HG02885 (cell line): ENCODE measurements at regions not wholly inside any gene's neighbourhood (a gene's known extent, or its start where the extent isn't known, plus 50 kb on each side); places are given as distances from the start of the nearest gene placed in this dataset.
"Not testable (repeated sequence)": the region's sequence is repeated elsewhere in the genome, so short reads cannot be mapped to it uniquely, and the experiment has no call there.

ENCODE experiments used
- ATAC-seq: cut with Tn5 transposase; IDR thresholded peaks from one replicate; pipeline ENCODE4 v1.9.1; 2021; ENCODE audit warnings: mild to moderate bottlenecking; ENCODE audit not compliant: unreplicated experiment, poor library complexity

DNA sequence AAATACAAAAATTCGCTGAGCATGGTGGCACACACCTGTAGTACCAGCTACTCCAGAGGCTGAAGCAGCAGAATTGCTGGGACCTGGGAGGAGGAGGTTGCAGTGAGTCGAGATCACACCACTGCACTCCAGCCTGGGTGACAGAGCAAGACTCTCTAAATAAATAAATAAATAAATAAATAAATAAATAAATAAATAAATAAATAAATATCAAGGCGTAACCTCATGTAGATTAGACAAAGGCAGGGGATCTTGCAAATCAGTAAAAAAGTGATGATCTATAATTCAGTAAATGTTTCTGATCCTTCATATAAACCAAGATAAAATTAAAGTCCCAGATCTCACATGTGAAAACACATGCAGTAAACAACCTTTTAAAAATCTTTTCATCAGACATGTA, 425.6 kb downstream of the MRPL39 start:
- ATAC-seq = not testable (repeated sequence)

DNA sequence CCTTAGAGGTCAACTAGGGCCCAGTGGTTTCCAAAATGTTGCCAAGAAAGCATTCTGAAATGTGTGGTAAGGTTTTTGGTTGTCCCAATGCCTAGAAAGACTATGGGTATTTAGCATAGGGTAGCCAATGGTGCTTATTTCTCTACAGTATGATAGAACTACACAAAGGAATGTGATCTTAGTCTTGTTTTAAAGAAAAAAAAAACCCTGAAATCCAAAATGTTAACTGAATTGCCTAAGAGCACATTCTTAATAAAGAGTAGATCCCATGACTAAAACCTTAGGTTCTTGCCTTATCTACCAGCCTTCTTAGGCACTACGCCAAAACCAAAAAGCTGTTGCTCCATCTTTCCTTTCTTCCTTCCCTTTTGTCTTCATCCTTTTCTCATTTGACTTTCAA, 428.2 kb downstream of the MRPL39 start:
- no peak for ATAC-seq

DNA sequence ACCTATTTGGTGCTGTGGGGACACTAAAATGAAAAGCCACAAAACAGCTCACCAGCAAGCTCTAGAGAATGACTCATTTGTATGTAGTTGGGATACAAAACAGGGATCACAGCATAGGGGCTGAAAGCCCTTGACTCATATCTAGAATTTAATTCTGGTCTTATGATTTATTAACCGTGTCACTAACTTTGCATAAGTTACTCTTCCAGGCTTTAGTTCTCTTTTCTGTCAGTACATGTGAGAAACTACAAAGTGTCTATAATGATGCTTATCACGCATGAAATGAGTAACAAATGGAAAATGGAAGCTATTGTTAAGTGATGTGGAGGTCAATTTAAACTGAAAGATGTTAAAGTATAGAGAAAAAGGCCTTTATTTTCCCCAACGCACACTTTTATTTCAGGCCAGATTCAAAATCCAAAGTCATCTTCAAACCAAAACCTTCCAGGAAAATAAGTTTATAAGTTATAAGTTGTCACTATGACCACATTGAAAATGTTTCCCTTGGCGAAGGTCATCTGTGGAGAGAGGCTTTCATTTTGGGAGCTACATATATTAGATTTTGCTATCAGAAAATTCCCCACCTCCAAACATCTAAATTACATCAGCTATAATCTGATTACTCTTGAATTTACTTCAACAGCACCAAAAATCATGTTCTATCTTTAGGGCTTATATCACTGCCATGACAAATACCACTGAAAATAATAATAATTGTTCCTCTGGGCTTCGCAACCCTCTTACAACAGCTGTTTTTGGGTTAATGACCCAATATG, 430.5 kb downstream of the MRPL39 start:
- ATAC-seq = peak; percentile 94

GRCh38 chr21:25175938-25176337, 431.3 kb downstream of the MRPL39 start:
- no peak for ATAC-seq

- no peak for ATAC-seq
Observed at GRCh38 chr21:25171438-25171837, 435.8 kb downstream of the MRPL39 start.

- no peak for ATAC-seq
Observed at GRCh38 chr21:25170681-25171080, 436.6 kb downstream of the MRPL39 start.

DNA sequence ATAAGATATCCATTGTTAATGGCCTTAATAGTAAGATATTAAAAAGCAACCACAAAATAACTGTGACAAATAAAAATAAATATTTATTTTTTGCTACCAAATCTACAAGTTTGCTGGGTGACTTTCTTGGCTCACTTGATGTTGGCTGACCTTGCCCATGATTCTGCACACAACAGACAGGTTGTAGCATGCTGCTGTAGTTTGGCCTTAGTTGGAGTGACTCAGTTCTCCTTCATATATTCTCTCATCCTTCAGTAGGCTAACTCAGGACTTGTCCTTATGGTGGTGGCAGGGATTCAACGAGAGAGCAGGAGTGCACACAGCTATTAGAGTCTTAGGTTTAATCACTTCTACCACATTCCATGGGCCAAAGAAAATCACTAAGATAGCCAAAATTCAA, 437.9 kb downstream of the MRPL39 start:
- ATAC-seq = no peak

DNA sequence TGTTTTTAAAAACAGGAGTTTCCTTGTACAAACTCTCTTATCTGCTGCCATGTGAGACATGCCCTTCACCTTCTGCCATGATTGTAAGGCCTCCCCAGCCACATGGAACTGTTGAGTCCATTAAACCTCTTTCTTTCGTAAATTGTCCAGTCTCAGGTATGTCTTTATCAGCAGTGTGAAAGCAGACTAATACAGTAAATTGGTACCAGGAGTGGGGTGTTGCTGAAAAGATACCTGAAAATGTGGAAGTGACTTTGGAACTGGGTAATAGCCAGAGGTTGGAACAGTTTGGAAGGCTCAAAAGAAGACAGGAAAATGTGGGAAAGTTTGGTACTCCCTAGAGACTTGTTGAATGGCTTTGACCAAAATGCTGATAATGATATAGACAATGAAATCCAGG, 440.4 kb downstream of the MRPL39 start:
- not testable (repeated sequence) for ATAC-seq

DNA sequence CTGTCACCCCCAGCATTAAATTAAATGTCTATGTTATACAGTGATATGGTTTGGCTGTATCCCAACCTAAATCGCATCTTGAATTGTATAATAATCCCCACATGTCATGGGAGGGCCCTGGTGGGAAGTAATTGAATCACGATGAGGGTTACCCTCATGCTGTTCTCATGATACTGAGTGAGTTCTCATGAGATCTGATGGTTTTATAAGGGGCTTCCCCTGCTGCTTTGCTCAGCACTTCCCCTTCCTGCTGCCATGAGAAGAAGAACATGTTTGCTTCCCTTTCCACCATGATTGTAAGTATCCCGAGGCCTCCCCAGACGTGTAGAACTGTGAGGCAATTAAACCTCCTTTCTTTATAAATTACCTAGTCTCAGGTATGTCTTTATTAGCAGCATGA, 445.7 kb downstream of the MRPL39 start:
- ATAC-seq = no peak

- ATAC-seq = not testable (repeated sequence)
Observed at GRCh38 chr21:25155020-25155419, 452.3 kb downstream of the MRPL39 start.

DNA sequence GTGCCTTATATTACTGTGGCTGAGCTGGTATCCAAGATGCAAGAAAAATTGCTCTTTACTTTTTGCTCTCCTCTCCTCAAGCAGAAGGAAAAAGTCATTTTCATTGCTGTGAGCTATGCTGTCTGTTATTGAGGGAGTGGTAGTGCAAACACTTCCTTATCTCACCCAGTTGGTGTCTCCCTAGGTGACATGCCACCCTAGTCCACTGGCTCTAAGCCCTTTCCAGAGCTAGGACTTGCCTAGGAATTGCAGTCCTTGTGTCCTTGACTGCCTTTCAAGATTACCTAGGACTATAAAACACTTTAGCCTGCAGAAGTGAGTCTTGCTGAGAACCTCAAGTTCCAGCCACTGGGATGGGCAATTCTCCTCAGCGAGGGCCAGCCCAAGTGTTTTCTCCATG, 458.3 kb downstream of the MRPL39 start:
- no peak for ATAC-seq

- no peak for ATAC-seq
Observed at GRCh38 chr21:25139414-25139813, 467.9 kb downstream of the MRPL39 start.

DNA sequence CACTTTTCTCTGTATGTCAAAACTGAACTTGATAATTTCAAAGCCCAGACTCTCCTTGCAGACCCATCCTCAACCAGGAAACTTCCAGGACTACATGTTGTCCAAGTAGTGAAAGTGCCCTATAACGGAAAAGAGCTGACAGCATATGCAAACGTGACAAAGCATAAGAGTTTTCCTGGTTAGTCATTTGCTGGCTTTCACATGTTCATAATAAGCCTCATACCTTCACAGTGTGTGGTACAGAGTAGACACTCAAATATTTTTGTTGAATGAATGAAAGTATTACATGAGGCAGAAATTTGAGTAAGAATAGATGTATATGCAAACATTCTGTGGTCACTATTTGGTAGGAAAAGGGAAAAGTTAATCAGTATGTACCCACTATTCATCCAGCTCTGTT, 473.3 kb downstream of the MRPL39 start:
- no peak for ATAC-seq

DNA sequence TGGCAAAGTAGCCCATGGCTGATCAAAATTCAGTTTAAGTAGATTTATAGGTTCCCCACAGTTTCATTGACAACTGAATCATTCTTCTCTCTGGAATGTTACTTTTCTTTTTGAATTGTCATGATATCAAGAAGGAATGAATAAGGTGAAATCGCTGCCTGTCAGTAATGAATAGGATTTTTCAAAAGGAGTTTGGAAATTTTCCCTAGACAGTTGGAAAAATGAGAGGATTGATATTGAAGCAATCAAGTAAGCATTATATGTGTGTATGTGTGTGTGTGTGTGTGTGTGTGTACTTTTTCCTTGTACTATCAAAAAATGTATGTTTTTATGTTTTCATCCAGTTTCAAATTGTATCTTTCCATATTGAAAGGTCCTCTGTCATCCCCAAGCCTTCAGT, 479.5 kb downstream of the MRPL39 start:
- no peak for ATAC-seq

GRCh38 chr21:25127007-25127406, 480.3 kb downstream of the MRPL39 start:
- ATAC-seq = no peak

DNA sequence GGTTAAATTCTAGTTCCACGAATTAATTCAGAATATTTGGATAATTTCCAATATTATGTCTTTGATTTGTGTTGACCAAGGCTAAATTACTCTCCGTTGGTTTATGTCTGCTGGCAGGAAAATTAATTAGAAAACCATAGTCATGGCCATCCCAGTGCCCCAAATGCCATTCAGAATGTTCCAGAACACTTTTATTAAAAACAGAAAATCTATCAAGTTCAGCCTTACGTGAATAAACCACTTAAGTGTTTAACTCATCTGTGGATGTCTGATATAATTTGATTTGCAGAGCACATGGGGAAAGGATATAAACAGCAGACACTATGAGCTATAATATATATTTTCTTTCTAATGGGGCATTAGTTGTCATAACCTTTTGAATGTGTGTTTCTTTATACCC, 480.7 kb downstream of the MRPL39 start:
- no peak for ATAC-seq

- no peak for ATAC-seq
Observed at GRCh38 chr21:25118648-25119047, 488.6 kb downstream of the MRPL39 start.

GRCh38 chr21:25115021-25115420, 492.3 kb downstream of the MRPL39 start:
- peak; percentile 92 for ATAC-seq

DNA sequence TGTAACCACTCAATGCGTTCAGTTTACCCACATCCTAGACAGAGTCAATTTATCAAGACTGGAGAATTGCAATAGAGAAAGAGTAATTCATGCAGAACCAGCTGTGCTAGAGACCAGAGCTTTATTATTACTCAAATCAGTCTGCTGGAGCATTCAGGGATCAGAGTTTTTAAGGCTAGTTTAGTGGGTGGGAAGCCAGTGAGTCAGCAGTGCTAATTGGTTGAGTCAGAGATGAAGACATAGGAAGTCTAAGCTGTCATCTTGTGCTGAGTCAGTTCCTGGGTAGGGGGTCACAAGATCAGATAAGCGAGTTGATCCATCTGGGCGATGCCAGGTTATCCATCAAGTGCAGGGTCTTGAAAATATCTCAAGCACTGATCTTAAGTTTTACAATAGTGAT, 499.6 kb downstream of the MRPL39 start:
- no peak for ATAC-seq

DNA sequence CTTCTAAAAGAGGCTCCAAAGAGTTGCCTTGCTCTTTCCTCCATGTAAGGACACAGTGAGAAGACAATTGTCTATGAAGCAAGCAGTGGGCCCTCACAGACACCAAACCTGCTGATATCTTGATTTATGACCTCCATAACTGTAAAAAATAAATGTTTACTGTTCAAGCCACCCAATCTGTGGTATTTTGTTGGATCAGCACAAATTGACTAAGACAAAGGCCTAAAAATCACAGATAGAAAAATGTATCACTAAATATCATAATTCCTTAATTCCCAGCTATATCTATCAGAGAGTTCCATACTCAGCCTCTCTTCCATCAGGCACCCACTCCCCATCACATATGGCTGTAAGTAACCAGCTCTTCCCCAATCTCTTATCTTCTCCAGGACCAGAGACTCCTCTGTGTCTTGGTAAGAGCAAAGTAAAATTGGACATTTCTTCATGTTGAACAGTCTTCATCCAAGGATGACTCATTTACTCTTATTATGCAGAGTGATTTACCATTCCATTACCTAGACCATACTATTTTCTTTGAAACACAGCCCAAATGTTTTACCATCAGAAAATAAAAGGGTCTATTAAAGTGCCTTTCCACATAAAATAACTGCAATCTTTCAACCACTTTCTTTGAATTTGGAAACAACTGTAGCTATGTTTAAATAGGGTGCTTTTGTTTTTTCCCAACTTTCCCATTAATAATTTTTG, 503.6 kb downstream of the MRPL39 start:
- no peak for ATAC-seq

- no peak for ATAC-seq
Observed at GRCh38 chr21:25097648-25098047, 509.6 kb downstream of the MRPL39 start.

DNA sequence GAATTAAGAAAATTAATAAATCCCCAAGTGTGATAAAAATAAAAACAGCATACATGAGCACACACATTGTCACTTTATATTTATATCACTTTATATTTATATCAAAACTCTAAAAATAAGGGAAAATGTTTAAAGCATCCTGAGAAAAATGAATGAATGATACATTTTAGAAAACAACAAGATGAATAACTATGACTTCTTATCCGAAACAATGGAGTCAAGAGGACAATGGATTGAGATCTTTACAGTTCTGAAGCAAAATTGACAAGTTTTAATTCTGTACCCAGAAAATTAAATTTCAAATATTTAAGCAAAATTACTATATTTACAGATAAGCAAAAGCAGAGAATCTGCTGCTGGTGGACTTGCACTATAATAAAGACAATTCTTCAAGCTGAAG, 512.6 kb downstream of the MRPL39 start:
- no peak for ATAC-seq
